ENCODE measurements at regions not wholly inside any gene's neighbourhood (a gene's known extent, or its start where the extent isn't known, plus 50 kb on each side); places are given as distances from the start of the nearest gene placed in this dataset.

GRCh38 chr5:18179579-18179978, 545.3 kb downstream of the TAF11L14 start:
- no peak overlapping the region for H3K4ac ChIP-seq (ENCODE audit: low read depth, low read length)
- H2BK12ac ChIP-seq (ENCODE audit: insufficient read length, low read depth, low read length) = no peak overlapping the region
- no peak overlapping the region for H3K23ac ChIP-seq (ENCODE audit: insufficient read length, low read depth, low read length)
- no peak overlapping the region for H3K27ac ChIP-seq (ENCODE audit: insufficient read length, low read depth, low read length)
- H2BK20ac ChIP-seq (ENCODE audit: low read depth, low read length, poor library complexity, severe bottlenecking) = no peak overlapping the region
- TF ChIP-seq, protein P1, sequence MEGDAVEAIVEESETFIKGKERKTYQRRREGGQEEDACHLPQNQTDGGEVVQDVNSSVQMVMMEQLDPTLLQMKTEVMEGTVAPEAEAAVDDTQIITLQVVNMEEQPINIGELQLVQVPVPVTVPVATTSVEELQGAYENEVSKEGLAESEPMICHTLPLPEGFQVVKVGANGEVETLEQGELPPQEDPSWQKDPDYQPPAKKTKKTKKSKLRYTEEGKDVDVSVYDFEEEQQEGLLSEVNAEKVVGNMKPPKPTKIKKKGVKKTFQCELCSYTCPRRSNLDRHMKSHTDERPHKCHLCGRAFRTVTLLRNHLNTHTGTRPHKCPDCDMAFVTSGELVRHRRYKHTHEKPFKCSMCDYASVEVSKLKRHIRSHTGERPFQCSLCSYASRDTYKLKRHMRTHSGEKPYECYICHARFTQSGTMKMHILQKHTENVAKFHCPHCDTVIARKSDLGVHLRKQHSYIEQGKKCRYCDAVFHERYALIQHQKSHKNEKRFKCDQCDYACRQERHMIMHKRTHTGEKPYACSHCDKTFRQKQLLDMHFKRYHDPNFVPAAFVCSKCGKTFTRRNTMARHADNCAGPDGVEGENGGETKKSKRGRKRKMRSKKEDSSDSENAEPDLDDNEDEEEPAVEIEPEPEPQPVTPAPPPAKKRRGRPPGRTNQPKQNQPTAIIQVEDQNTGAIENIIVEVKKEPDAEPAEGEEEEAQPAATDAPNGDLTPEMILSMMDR (conservative IDR thresholded peaks at IDR 0.05) = no peak
- H3K4me1 ChIP-seq (ENCODE audit: insufficient read depth, low read length) = no peaks in the 10 kb centered on the region
- no peak overlapping the region for H4K5ac ChIP-seq (ENCODE audit: insufficient read length, low read depth, low read length)
- no peak overlapping the region for H3K56ac ChIP-seq (ENCODE audit: insufficient read length, low read depth, low read length)
- no peak overlapping the region for H3K4me2 ChIP-seq (ENCODE audit: insufficient read depth, insufficient read length, low read length)
- H3K23me2 ChIP-seq (ENCODE audit: insufficient read length, low read depth, low read length, poor library complexity, severe bottlenecking) = no peaks in the 10 kb centered on the region
- Mint-ChIP-seq H3K9me3 (peaks cover 7 to 9% of the 10 kb centered on the region in 2 experiments; a peak in 4 of 5 replicates), H3K36me3 (ENCODE audit: insufficient read depth in 1 of 3, low read depth in 3 of 3) (peaks cover 0 to 2% (median 0%) of the 10 kb centered on the region in 3 experiments; a peak in 2 of 7 replicates), H3K4me3 (no peak overlapping the region), H3K4me1 (no peaks in the 10 kb centered on the region), H3K27me3 (ENCODE audit: low read depth) (no peaks in the 10 kb centered on the region), H3K27ac (no peak overlapping the region)
- H2AFZ ChIP-seq (ENCODE audit: low read length) = no peak overlapping the region
- H3T11ph ChIP-seq (ENCODE audit: low read length) = no peak overlapping the region
- H2BK5ac ChIP-seq (ENCODE audit: insufficient read length, low read length) = no peak overlapping the region
- no peak overlapping the region for H3K18ac ChIP-seq (ENCODE audit: insufficient read length, low read depth, low read length)
- H3K14ac ChIP-seq (ENCODE audit: insufficient read depth, low read length) = no peak overlapping the region
- H3K79me2 ChIP-seq (ENCODE audit: insufficient read depth, low read length) = no peaks in the 10 kb centered on the region
- H4K20me1 ChIP-seq (ENCODE audit: control insufficient read depth, insufficient read depth, insufficient read length) = no peaks in the 10 kb centered on the region
- no peak for DNase-seq
- no peaks in the 10 kb centered on the region; the same call in 1 of the 2 replicates for H3K27me3 ChIP-seq (ENCODE audit: insufficient read depth, low read length)
- WGBS (ENCODE audit: extremely low coverage, insufficient read length, low lambda C conversion rate) = no CpG with 5 or more reads among the region's 3 CpGs
- H3K79me1 ChIP-seq (ENCODE audit: insufficient read depth, low read depth, low read length, poor library complexity, severe bottlenecking) = no peaks in the 10 kb centered on the region
- H2BK15ac ChIP-seq (ENCODE audit: low read depth, low read length) = no peak overlapping the region
- H3K9me3 ChIP-seq (ENCODE audit: control insufficient read depth, low read depth, low read length) = no peaks in the 10 kb centered on the region
- no peak overlapping the region for H2AK5ac ChIP-seq (ENCODE audit: insufficient read length, low read length)
- no peak overlapping the region for H4K8ac ChIP-seq (replicated peaks; ENCODE audit: insufficient read length, low read depth, low read length)
- no peak overlapping the region for H3K9ac ChIP-seq (ENCODE audit: extremely low read depth, insufficient read length, low read length)
- H4K91ac ChIP-seq (ENCODE audit: insufficient read length, low read depth, low read length) = no peak overlapping the region
- H2BK120ac ChIP-seq (ENCODE audit: low read depth, low read length, poor library complexity, severe bottlenecking) = no peak overlapping the region

Measured in H9 (cell line).